ENCODE measurements at regions not wholly inside any gene's neighbourhood (a gene's known extent, or its start where the extent isn't known, plus 50 kb on each side); places are given as distances from the start of the nearest gene placed in this dataset.

GRCh38 chr6:919500-919899, 226.6 kb upstream of the EXOC2 start:
- no peak for TF ChIP-seq CTCF (IDR thresholded peaks at IDR 0.05; ENCODE audit: insufficient read depth, low read length)
- TF ChIP-seq POLR2AphosphoS5 (IDR thresholded peaks at IDR 0.05; ENCODE audit: low read depth): no peak

Data from HL-60 (cell line).